Right atrium auricular region (tissue), 2 donors: ENCODE measurements at regions not wholly inside any gene's neighbourhood (a gene's known extent, or its start where the extent isn't known, plus 50 kb on each side); places are given as distances from the start of the nearest gene placed in this dataset.

Experiments used
- DNase-seq: peaks from one replicate; pipeline ENCODE4 v3.0.0-alpha.2; 2019; ENCODE audit warnings: low spot score
- H3K27ac ChIP-seq, 2 donors: fragments of 200-600 bp; sonication (generic); 1 replicate in 1 of 2; 2 replicates in 1 of 2; pipeline ENCODE4 v1.5.1; 2016 to 2019
- H3K27me3 ChIP-seq, 2 donors: fragments of 200-600 bp; sonication (generic); one replicate each; pipeline versions ENCODE4 v1.5.1 to v1.6.0; 2017 to 2019
- H3K36me3 ChIP-seq: fragments of 200-600 bp; sonication (generic); one replicate; pipeline ENCODE4 v1.5.1; 2016
- H3K4me1 ChIP-seq, 2 donors: fragments of 200-600 bp; sonication (generic); one replicate each; pipeline versions ENCODE4 v1.5.1 to v1.6.0; 2017 to 2019
- H3K4me3 ChIP-seq, 2 donors: fragments of 200-600 bp; sonication (generic); 1 replicate in 1 of 2; 2 replicates in 1 of 2; pipeline ENCODE4 v1.5.1; 2017 to 2019; ENCODE audit warnings: mild to moderate bottlenecking in 1 of 2, moderate library complexity in 1 of 2
- H3K9me3 ChIP-seq, 2 donors: fragments of 200-600 bp; sonication (generic); one replicate each; pipeline ENCODE4 v1.5.1; 2019
- CTCF ChIP-seq, 2 donors: fragments of 200-600 bp; sonication (generic); IDR thresholded peaks; one replicate each; pipeline ENCODE4 v1.5.1; 2019; ENCODE audit warnings: antibody characterized with exemption in 2 of 2

GRCh38 chr7:15123901-15124300 lies 221.3 kb upstream of the DGKB start:
- Histone ChIP-seq H3K4me1 (no peaks in the 10 kb centered on the region), H3K27ac (no peak overlapping the region), H3K27me3 (no peaks in the 10 kb centered on the region), H3K4me3 (no peak overlapping the region), H3K9me3 (no peaks in the 10 kb centered on the region), H3K36me3 (no peaks in the 10 kb centered on the region)
- TF ChIP-seq CTCF (IDR thresholded peaks at IDR 0.05), result no peak
- DNase-seq, result no peak

- TF ChIP-seq CTCF (IDR thresholded peaks at IDR 0.05), result no peak
- no peaks in the 10 kb centered on the region for H3K9me3 ChIP-seq
- no peaks in the 10 kb centered on the region for H3K27me3 ChIP-seq
- no peak overlapping the region for H3K27ac ChIP-seq
- H3K36me3 ChIP-seq, result no peaks in the 10 kb centered on the region
- no peak for DNase-seq
- no peak overlapping the region for H3K4me3 ChIP-seq
- no peaks in the 10 kb centered on the region for H3K4me1 ChIP-seq
Observed at GRCh38 chr7:15113752-15114151, 211.2 kb upstream of the DGKB start.

GRCh38 chr7:15105711-15106110 lies 203.2 kb upstream of the DGKB start:
- no peak for TF ChIP-seq CTCF (IDR thresholded peaks at IDR 0.05)
- H3K9me3 ChIP-seq, result no peaks in the 10 kb centered on the region
- DNase-seq, result no peak
- H3K27ac ChIP-seq, result no peak overlapping the region
- no peaks in the 10 kb centered on the region for H3K36me3 ChIP-seq
- no peaks in the 10 kb centered on the region for H3K27me3 ChIP-seq
- H3K4me3 ChIP-seq, result no peak overlapping the region
- H3K4me1 ChIP-seq, result no peaks in the 10 kb centered on the region

GRCh38 chr7:15104411-15105092 lies 202.0 kb upstream of the DGKB start:
- H3K27me3 ChIP-seq, result no peaks in the 10 kb centered on the region
- TF ChIP-seq CTCF (IDR thresholded peaks at IDR 0.05), result no peak
- no peaks in the 10 kb centered on the region for H3K36me3 ChIP-seq
- no peak overlapping the region for H3K27ac ChIP-seq
- H3K4me1 ChIP-seq, result no peaks in the 10 kb centered on the region
- no peaks in the 10 kb centered on the region for H3K9me3 ChIP-seq
- H3K4me3 ChIP-seq, result no peak overlapping the region
- no peak for DNase-seq

GRCh38 chr7:15099074-15099473 lies 196.5 kb upstream of the DGKB start:
- Histone ChIP-seq H3K27me3 (no peaks in the 10 kb centered on the region), H3K27ac (no peak overlapping the region), H3K4me3 (no peak overlapping the region), H3K4me1 (no peaks in the 10 kb centered on the region), H3K36me3 (no peaks in the 10 kb centered on the region), H3K9me3 (no peaks in the 10 kb centered on the region)
- DNase-seq, result no peak
- no peak for TF ChIP-seq CTCF (IDR thresholded peaks at IDR 0.05)

- no peaks in the 10 kb centered on the region for H3K9me3 ChIP-seq
- DNase-seq, result no peak
- no peak overlapping the region for H3K4me3 ChIP-seq
- H3K27ac ChIP-seq, result no peak overlapping the region
- no peaks in the 10 kb centered on the region for H3K4me1 ChIP-seq
- no peaks in the 10 kb centered on the region for H3K36me3 ChIP-seq
- H3K27me3 ChIP-seq, result no peaks in the 10 kb centered on the region
- TF ChIP-seq CTCF (IDR thresholded peaks at IDR 0.05), result no peak
Observed at GRCh38 chr7:15096853-15097252, 194.3 kb upstream of the DGKB start.
